GM23338 (cell line): ENCODE measurements at regions not wholly inside any gene's neighbourhood (a gene's known extent, or its start where the extent isn't known, plus 50 kb on each side); places are given as distances from the start of the nearest gene placed in this dataset.

Source experiments
- ATAC-seq: fragments of 200-7000 bp; cut with Tn5 transposase; 3 replicates; pipeline ENCODE4 v1.9.1; 2020
- DNase-seq: peaks from one replicate; pipeline ENCODE4 v3.0.0-alpha.2; 2015; ENCODE audit warnings: low spot score
- H2AFZ ChIP-seq: fragments of 200-600 bp; sonication (generic); 2 replicates; pipeline ENCODE4 v1.8.0; 2016; ENCODE audit warnings: antibody characterized with exemption, mild to moderate bottlenecking, moderate library complexity
- H3F3A ChIP-seq: fragments of 200-600 bp; sonication (generic); replicated peaks from 2 replicates; pipeline ENCODE4 v1.8.0; 2017; ENCODE audit warnings: antibody characterized with exemption, mixed run types, low read depth
- H3K27ac ChIP-seq: fragments of 200-600 bp; sonication (generic); 2 replicates; pipeline ENCODE4 v1.6.1; 2016; ENCODE audit warnings: low read depth
- H3K27me3 ChIP-seq: fragments of 200-600 bp; sonication (generic); 2 replicates; pipeline ENCODE4 v1.8.0; 2016; ENCODE audit warnings: mild to moderate bottlenecking, mixed run types, moderate library complexity; ENCODE audit not compliant: insufficient read depth
- H3K36me3 ChIP-seq: fragments of 200-600 bp; sonication (generic); 2 replicates; pipeline ENCODE4 v1.8.0; 2016; ENCODE audit warnings: mild to moderate bottlenecking; ENCODE audit not compliant: insufficient read depth
- H3K4me1 ChIP-seq: fragments of 200-600 bp; sonication (generic); 2 replicates; pipeline ENCODE4 v1.8.0; 2016; ENCODE audit warnings: mild to moderate bottlenecking, moderate library complexity; ENCODE audit not compliant: insufficient read depth
- H3K4me2 ChIP-seq: fragments of 200-600 bp; sonication (generic); 2 replicates; pipeline ENCODE4 v1.7.1; 2017; ENCODE audit warnings: mixed run types
- H3K4me3 ChIP-seq: fragments of 200-600 bp; sonication (generic); 2 replicates; pipeline ENCODE4 v1.6.1; 2016; ENCODE audit warnings: mixed run types
- H3K79me2 ChIP-seq: fragments of 200-600 bp; sonication (generic); replicated peaks from 2 replicates; pipeline ENCODE4 v1.8.0; 2017; ENCODE audit warnings: mild to moderate bottlenecking; ENCODE audit not compliant: insufficient read depth
- H3K9me2 ChIP-seq: fragments of 200-600 bp; sonication (generic); 2 replicates; pipeline ENCODE4 v1.8.0; 2017; ENCODE audit not compliant: insufficient read depth
- H4K20me1 ChIP-seq: fragments of 200-600 bp; sonication (generic); replicated peaks from 2 replicates; pipeline ENCODE4 v1.8.0; 2017; ENCODE audit warnings: mild to moderate bottlenecking; ENCODE audit not compliant: insufficient read depth
- H3K27ac Mint-ChIP-seq: 2 replicates; pipeline ENCODE4 v1.8.0; 2020; ENCODE audit warnings: inconsistent platforms, mild to moderate bottlenecking, moderate library complexity, mixed read lengths
- H3K27me3 Mint-ChIP-seq: 3 replicates; pipeline ENCODE4 v1.8.0; 2022; ENCODE audit warnings: low read depth, mild to moderate bottlenecking, moderate library complexity, mixed read lengths, inconsistent platforms; ENCODE audit not compliant: insufficient read depth, poor library complexity
- H3K36me3 Mint-ChIP-seq: 3 replicates; pipeline ENCODE4 v1.8.0; 2021; ENCODE audit warnings: low read depth, mild to moderate bottlenecking, inconsistent platforms, moderate library complexity, mixed read lengths
- H3K4me1 Mint-ChIP-seq: 3 replicates; pipeline ENCODE4 v1.8.0; 2020; ENCODE audit warnings: mild to moderate bottlenecking, inconsistent platforms, mixed read lengths
- H3K4me3 Mint-ChIP-seq: 3 replicates; pipeline ENCODE4 v1.8.0; 2021; ENCODE audit warnings: moderate library complexity, mild to moderate bottlenecking, inconsistent platforms, mixed read lengths
- H3K9me3 Mint-ChIP-seq: 3 replicates; pipeline ENCODE4 v1.8.0; 2020; ENCODE audit warnings: moderate library complexity, mild to moderate bottlenecking, inconsistent platforms, mixed read lengths
- CREB1 ChIP-seq: fragments of 250-450 bp; sonication (Bioruptor Pico); IDR thresholded peaks from 2 replicates; pipeline ENCODE4 v1.5.0; 2020; ENCODE audit warnings: low read depth, mild to moderate bottlenecking, moderate library complexity
- EZH2 ChIP-seq: fragments of 200-600 bp; sonication (generic); IDR thresholded peaks from one replicate; pipeline ENCODE4 v1.8.0; 2017; ENCODE audit warnings: antibody characterized with exemption, mild to moderate bottlenecking, low read depth; ENCODE audit not compliant: unreplicated experiment
- EZH2phosphoT487 ChIP-seq: fragments of 200-600 bp; sonication (generic); IDR thresholded peaks from one replicate; pipeline ENCODE4 v1.8.1; 2018; ENCODE audit warnings: antibody characterized with exemption; ENCODE audit not compliant: unreplicated experiment
- JUNB ChIP-seq: IDR thresholded peaks from one replicate; pipeline ENCODE4 v1.6.1; 2016; ENCODE audit warnings: antibody characterized with exemption; ENCODE audit not compliant: unreplicated experiment
- NANOG ChIP-seq: IDR thresholded peaks from 2 replicates; pipeline ENCODE4 v1.6.1; 2016; ENCODE audit warnings: antibody characterized with exemption, borderline replicate concordance
- POLR2AphosphoS5 ChIP-seq: IDR thresholded peaks from 2 replicates; pipeline ENCODE4 v1.6.1; 2016; ENCODE audit warnings: antibody characterized with exemption, low read depth
- STAT1 ChIP-seq: IDR thresholded peaks from one replicate; pipeline ENCODE4 v1.6.1; 2016; ENCODE audit warnings: antibody characterized with exemption; ENCODE audit not compliant: unreplicated experiment
- ZNF114 ChIP-seq: fragments of 250-450 bp; sonication (Bioruptor Pico); IDR thresholded peaks from 2 replicates; pipeline ENCODE4 v1.5.0; 2020; ENCODE audit warnings: mild to moderate bottlenecking, moderate library complexity
- ZNF331 ChIP-seq: fragments of 250-450 bp; sonication (Bioruptor Pico); IDR thresholded peaks from 2 replicates; pipeline ENCODE4 v1.5.0; 2020; ENCODE audit warnings: low read depth, mild to moderate bottlenecking, moderate library complexity
- ZNF462 ChIP-seq: fragments of 250-450 bp; sonication (Bioruptor Pico); IDR thresholded peaks from 2 replicates; pipeline ENCODE4 v1.5.0; 2020; ENCODE audit warnings: mild to moderate bottlenecking, moderate library complexity
- TF ChIP-seq, protein P1 (sequence below): IDR thresholded peaks from one replicate; pipeline ENCODE4 v1.6.1; 2018; ENCODE audit warnings: antibody characterized with exemption; ENCODE audit not compliant: unreplicated experiment
- TF ChIP-seq, protein P2 (sequence below), 2 experiments: fragments of 200-600 bp in 1 of 2; sonication (generic) in 1 of 2; conservative IDR thresholded peaks; 2 replicates each; pipeline versions ENCODE4 v1.5.1 to v1.6.1; 2016 to 2017; ENCODE audit warnings: antibody characterized with exemption in 2 of 2, low read depth in 2 of 2, mild to moderate bottlenecking in 2 of 2, moderate library complexity in 1 of 2
- TF ChIP-seq, protein P3 (sequence below): IDR thresholded peaks from 2 replicates; pipeline ENCODE4 v1.6.1; 2016; ENCODE audit warnings: antibody characterized with exemption

- peaks cover 4% of the 10 kb centered on the region; the same call in 2 of the 3 replicates for H3K9me3 Mint-ChIP-seq
- Histone ChIP-seq H3K27ac (no peak overlapping the region), H3K4me2 (0 out of 2 replicates have a peak overlapping the region, but pooled peaks have one; percentile 9), H2AFZ (peak overlapping the region; percentile 15; the same call in 1 of the 2 replicates), H3K27me3 (no peaks in the 10 kb centered on the region), H3K79me2 (no peaks in the 10 kb centered on the region), H3K36me3 (no peaks in the 10 kb centered on the region), H3K4me1 (no peaks in the 10 kb centered on the region), H4K20me1 (no peaks in the 10 kb centered on the region), H3K4me3 (no peak overlapping the region), H3F3A (no peaks in the 10 kb centered on the region), H3K9me2 (no peaks in the 10 kb centered on the region)
- peaks cover 5% of the 10 kb centered on the region for H3K27me3 Mint-ChIP-seq
- H3K4me3 Mint-ChIP-seq = no peak overlapping the region
- TF ChIP-seq CREB1 (CRISPR knock-in tag) (no peak), NANOG (no peak), EZH2 (no peak), ZNF462 (no peak), POLR2AphosphoS5 (no peak), EZH2phosphoT487 (no peak), ZNF331 (CRISPR knock-in tag) (no peak), ZNF114 (CRISPR knock-in tag) (no peak), STAT1 (no peak), JUNB (no peak)
- TF ChIP-seq, protein P1, sequence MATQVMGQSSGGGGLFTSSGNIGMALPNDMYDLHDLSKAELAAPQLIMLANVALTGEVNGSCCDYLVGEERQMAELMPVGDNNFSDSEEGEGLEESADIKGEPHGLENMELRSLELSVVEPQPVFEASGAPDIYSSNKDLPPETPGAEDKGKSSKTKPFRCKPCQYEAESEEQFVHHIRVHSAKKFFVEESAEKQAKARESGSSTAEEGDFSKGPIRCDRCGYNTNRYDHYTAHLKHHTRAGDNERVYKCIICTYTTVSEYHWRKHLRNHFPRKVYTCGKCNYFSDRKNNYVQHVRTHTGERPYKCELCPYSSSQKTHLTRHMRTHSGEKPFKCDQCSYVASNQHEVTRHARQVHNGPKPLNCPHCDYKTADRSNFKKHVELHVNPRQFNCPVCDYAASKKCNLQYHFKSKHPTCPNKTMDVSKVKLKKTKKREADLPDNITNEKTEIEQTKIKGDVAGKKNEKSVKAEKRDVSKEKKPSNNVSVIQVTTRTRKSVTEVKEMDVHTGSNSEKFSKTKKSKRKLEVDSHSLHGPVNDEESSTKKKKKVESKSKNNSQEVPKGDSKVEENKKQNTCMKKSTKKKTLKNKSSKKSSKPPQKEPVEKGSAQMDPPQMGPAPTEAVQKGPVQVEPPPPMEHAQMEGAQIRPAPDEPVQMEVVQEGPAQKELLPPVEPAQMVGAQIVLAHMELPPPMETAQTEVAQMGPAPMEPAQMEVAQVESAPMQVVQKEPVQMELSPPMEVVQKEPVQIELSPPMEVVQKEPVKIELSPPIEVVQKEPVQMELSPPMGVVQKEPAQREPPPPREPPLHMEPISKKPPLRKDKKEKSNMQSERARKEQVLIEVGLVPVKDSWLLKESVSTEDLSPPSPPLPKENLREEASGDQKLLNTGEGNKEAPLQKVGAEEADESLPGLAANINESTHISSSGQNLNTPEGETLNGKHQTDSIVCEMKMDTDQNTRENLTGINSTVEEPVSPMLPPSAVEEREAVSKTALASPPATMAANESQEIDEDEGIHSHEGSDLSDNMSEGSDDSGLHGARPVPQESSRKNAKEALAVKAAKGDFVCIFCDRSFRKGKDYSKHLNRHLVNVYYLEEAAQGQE = no peak
- TF ChIP-seq, protein P2, sequence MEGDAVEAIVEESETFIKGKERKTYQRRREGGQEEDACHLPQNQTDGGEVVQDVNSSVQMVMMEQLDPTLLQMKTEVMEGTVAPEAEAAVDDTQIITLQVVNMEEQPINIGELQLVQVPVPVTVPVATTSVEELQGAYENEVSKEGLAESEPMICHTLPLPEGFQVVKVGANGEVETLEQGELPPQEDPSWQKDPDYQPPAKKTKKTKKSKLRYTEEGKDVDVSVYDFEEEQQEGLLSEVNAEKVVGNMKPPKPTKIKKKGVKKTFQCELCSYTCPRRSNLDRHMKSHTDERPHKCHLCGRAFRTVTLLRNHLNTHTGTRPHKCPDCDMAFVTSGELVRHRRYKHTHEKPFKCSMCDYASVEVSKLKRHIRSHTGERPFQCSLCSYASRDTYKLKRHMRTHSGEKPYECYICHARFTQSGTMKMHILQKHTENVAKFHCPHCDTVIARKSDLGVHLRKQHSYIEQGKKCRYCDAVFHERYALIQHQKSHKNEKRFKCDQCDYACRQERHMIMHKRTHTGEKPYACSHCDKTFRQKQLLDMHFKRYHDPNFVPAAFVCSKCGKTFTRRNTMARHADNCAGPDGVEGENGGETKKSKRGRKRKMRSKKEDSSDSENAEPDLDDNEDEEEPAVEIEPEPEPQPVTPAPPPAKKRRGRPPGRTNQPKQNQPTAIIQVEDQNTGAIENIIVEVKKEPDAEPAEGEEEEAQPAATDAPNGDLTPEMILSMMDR (conservative IDR thresholded peaks at IDR 0.05; ENCODE audit: low read depth in 2 of 2) = no peak
- TF ChIP-seq, protein P3, sequence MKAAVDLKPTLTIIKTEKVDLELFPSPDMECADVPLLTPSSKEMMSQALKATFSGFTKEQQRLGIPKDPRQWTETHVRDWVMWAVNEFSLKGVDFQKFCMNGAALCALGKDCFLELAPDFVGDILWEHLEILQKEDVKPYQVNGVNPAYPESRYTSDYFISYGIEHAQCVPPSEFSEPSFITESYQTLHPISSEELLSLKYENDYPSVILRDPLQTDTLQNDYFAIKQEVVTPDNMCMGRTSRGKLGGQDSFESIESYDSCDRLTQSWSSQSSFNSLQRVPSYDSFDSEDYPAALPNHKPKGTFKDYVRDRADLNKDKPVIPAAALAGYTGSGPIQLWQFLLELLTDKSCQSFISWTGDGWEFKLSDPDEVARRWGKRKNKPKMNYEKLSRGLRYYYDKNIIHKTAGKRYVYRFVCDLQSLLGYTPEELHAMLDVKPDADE = no peak
- peaks cover 15% of the 10 kb centered on the region for H3K4me1 Mint-ChIP-seq
- ATAC-seq = peak; percentile 70
- no peaks in the 10 kb centered on the region for H3K36me3 Mint-ChIP-seq
- DNase-seq = peak; percentile 33
- no peak overlapping the region for H3K27ac Mint-ChIP-seq
Observed at GRCh38 chr3:125651244-125651643, 55.9 kb upstream of the OSBPL11 start.
